SJCRH30 (cell line): ENCODE measurements at regions not wholly inside any gene's neighbourhood (a gene's known extent, or its start where the extent isn't known, plus 50 kb on each side); places are given as distances from the start of the nearest gene placed in this dataset.

Experiments used
- DNase-seq, 2 experiments: peaks; one replicate each; pipeline ENCODE4 v3.0.0-alpha.2; 2015 to 2020
- H3K27ac ChIP-seq: fragments of 250-450 bp; sonication (Bioruptor Pico); 2 replicates; pipeline ENCODE4 v1.5.1; 2020; ENCODE audit warnings: mild to moderate bottlenecking, moderate library complexity
- H3K27me3 ChIP-seq: fragments of 250-450 bp; sonication (Bioruptor Pico); 2 replicates; pipeline ENCODE4 v1.5.1; 2020; ENCODE audit warnings: mild to moderate bottlenecking, moderate library complexity
- H3K36me3 ChIP-seq: fragments of 250-450 bp; sonication (Bioruptor Pico); 2 replicates; pipeline ENCODE4 v1.5.1; 2020; ENCODE audit warnings: mild to moderate bottlenecking, moderate library complexity
- H3K4me1 ChIP-seq: fragments of 250-450 bp; sonication (Bioruptor Pico); 2 replicates; pipeline ENCODE4 v1.5.1; 2020; ENCODE audit warnings: mild to moderate bottlenecking, moderate library complexity
- H3K4me3 ChIP-seq: fragments of 250-450 bp; sonication (Bioruptor Pico); 2 replicates; pipeline ENCODE4 v1.5.1; 2020; ENCODE audit warnings: mild to moderate bottlenecking, moderate library complexity
- H3K9me3 ChIP-seq: fragments of 250-450 bp; sonication (Bioruptor Pico); replicated peaks from 2 replicates; pipeline ENCODE4 v1.5.1; 2020; ENCODE audit warnings: mild to moderate bottlenecking, moderate library complexity

GRCh38 chr17:70668276-70668937 is 499.1 kb downstream of the KCNJ2 start:
- no peaks in the 10 kb centered on the region for H3K9me3 ChIP-seq

DNA sequence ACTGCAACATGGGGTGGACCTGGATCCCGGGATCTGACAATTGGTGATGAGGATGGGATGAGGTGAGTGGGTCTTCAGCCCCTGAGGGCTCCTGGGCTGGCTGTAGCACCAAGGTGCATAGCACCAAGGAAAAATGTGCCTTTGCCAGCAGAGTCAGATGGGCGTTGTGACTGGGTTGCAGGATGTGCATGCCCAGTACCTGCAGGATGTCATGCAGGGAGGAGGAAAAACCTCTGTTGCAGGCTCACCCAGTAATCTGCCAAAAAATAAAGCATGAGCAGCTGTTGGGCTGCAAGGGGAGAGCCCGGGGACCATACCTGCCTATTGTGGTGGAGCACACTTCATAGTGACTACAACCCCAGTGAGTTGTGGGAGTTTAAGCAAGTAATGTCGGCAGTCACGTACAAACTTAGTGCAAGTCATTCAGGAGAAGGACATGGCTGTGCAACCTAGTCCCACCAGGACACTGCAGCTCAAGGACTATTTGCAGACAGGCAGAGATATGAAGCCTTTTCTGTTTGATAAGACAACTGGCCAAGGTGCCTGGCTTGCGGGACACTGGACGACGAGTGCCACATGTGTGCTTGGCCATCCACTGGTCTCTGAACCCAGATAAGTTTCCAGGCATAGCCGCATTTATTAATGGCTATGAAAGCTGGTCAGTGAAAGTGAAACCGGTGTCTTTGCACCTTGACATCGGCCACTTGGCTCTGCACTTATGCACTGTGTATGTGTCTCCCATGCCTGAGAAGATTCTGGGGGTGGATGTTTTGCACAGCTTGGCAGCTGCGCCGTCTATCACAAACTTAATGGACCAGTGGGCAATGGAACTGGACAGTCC is 499.8 kb downstream of the KCNJ2 start:
- DNase-seq = no peak
- Histone ChIP-seq H3K4me1 (no peaks in the 10 kb centered on the region), H3K27ac (no peak overlapping the region), H3K27me3 (peaks cover 2% of the 10 kb centered on the region; the same call in 1 of the 2 replicates), H3K4me3 (no peak overlapping the region), H3K9me3 (no peaks in the 10 kb centered on the region), H3K36me3 (no peaks in the 10 kb centered on the region)

More at GRCh38 chr17:70668276-70668937, 499.1 kb downstream of the KCNJ2 start:
- DNase-seq = no peak
- H3K4me3 ChIP-seq = no peak overlapping the region
- H3K4me1 ChIP-seq = no peaks in the 10 kb centered on the region
- no peak overlapping the region for H3K27ac ChIP-seq
- H3K36me3 ChIP-seq = no peaks in the 10 kb centered on the region
- H3K27me3 ChIP-seq = peaks cover 2% of the 10 kb centered on the region; the same call in 1 of the 2 replicates

DNA sequence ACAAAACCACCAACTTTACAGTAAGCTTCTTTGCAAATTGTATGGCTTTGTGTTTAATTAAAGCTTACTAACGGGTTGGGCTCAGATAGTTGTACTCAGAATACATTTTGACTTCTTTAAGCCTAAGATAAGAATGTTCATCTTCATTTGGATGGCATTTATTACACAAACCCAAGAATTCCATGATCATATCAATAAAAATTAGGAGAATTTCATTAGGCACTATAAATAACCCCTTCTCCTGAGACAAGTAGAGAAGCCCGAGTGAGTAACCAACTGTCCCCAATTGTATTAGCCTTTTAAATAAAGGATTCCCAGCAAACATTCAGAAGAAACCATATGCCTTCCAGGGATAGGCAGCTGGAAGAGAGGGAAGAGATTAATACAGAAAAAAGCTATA is 504.7 kb downstream of the KCNJ2 start:
- no peak overlapping the region for H3K4me3 ChIP-seq
- no peaks in the 10 kb centered on the region for H3K36me3 ChIP-seq
- no peaks in the 10 kb centered on the region for H3K4me1 ChIP-seq
- no peaks in the 10 kb centered on the region for H3K27me3 ChIP-seq
- H3K27ac ChIP-seq = no peak overlapping the region
- no peak for DNase-seq
- H3K9me3 ChIP-seq = no peaks in the 10 kb centered on the region

DNA sequence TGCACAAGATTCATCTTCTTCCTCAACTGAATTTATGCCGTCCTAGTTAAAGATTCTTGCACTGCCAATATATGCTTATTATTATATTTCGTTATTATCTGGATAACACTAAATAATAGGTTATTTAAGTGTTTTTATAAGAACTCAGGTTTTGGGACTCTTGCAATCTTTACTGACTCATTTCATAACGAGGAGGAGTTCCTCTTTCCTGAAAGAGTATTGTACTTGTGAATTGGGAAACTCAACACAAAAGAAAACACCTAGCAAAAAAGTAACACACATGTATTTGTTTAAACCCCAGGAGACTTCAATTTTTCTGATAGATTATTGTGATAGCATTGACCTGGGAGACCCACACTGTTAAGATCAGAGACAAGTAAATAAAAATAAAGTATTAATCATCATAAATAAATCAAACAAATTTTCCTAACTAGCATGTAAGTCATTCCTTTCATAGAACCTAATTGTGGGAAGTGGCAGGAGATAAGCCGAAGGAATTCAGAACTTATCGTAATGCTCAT is 505.8 kb downstream of the KCNJ2 start:
- DNase-seq = no peak
- no peaks in the 10 kb centered on the region for H3K4me1 ChIP-seq
- H3K4me3 ChIP-seq = no peak overlapping the region
- H3K27me3 ChIP-seq = no peaks in the 10 kb centered on the region
- no peaks in the 10 kb centered on the region for H3K36me3 ChIP-seq
- H3K27ac ChIP-seq = no peak overlapping the region
- no peaks in the 10 kb centered on the region for H3K9me3 ChIP-seq

DNA sequence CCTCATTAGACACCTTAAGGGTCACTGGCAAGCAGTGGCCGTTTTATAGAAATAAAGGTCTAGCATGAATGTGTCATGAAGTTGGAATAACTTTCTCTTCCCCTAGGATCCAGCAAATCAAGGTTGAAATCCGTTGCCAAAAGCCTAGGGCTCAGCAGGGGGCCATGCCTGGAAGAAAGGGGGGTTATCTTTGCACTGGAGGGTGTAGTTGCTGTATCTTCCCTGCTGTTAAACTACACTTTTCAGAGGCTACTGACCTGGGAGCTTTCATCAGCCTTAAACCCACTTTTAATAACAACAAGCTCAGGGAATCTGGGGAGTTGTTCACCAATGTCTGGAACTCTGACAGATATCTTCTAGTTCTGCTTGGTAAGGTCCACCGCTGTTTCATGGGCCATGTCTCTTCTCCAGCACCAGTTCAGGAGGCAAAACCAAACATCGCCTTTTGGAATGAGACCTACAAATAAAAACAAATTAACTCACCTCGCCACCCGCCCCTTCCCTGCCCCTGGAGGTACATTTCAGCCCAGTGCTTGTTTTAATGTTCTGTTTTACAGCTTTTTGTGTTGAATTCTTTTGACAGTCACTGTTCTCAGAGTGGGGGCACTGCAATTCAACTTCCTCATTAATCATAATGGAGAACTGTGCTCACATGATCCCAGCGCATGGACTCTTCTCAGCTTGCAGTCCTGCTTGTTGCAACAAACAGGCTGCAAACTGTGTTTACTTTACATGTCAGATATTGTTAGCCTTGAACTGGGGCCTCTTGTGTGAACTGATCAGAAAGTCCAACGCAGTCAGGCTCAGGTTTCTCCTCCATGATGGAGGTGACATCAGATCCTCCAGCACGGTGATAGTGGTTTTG is 508.7 kb downstream of the KCNJ2 start:
- Histone ChIP-seq H3K4me3 (no peak overlapping the region), H3K9me3 (no peaks in the 10 kb centered on the region), H3K27me3 (0 out of 2 replicates have a peak, but pooled peaks cover 3% of the 10 kb centered on the region), H3K36me3 (no peaks in the 10 kb centered on the region), H3K4me1 (no peaks in the 10 kb centered on the region), H3K27ac (no peak overlapping the region)
- no peak for DNase-seq

DNA sequence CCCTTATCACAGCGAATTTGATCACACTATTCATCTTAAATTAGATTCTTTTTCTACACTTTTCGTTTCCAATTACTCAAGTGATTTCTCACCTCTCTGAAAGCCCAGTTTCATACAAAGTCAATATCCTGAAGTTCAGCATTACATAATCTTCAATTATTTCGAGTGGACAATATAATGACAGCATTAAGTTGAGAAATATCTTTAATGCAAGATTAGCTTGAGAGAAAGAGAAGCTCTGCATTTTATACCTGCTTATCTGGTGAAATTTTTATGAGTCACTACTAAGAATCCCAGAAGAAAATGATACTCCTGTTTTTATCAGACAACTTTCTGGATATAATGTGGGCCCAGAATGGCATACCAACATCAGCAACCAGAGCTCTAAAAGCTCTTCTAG is 509.6 kb downstream of the KCNJ2 start:
- Histone ChIP-seq H3K4me3 (no peak overlapping the region), H3K9me3 (no peaks in the 10 kb centered on the region), H3K27ac (no peak overlapping the region), H3K27me3 (0 out of 2 replicates have a peak, but pooled peaks cover 3% of the 10 kb centered on the region), H3K36me3 (no peaks in the 10 kb centered on the region), H3K4me1 (no peaks in the 10 kb centered on the region)
- DNase-seq = no peak

DNA sequence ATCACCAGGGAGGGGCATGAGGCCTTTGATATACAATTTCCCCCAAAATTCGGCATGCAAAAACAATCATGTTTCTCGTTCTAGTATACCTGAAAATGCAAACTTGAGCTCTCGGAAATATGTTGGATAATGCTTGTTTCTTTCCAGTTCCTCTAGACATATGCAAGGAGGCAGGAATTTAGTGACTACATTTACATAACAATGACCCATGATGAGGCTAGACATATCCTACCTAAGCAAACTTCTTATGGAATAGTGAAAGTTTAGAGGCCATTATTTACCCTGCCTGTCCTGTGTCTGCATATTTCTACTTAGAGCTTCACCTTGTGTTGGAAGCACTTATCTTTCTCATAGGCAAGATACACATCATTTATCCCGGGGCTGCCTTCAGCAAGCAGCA is 514.6 kb downstream of the KCNJ2 start:
- 0 out of 2 replicates have a peak, but pooled peaks cover 8% of the 10 kb centered on the region for H3K27me3 ChIP-seq
- H3K4me1 ChIP-seq = no peaks in the 10 kb centered on the region
- no peak overlapping the region for H3K4me3 ChIP-seq
- H3K36me3 ChIP-seq = no peaks in the 10 kb centered on the region
- H3K27ac ChIP-seq = no peak overlapping the region
- DNase-seq = no peak
- no peaks in the 10 kb centered on the region for H3K9me3 ChIP-seq

DNA sequence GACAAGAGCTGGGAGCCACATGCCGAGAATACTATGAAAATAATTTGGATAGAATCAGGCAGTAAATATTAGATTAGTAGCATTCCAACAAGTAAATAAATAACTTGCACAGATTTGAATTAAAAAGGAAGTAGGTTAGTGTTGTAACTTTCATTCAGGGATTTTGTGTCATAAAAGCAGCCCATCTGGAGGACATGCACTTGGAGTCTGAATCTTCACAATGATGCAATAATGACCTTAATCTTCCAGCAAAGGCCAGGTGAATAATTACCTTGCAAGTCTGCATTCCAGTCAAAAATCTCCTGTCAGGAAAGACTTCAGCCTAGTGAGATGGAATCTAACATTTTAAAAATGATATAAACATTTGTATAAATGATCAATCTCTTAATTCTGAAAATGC is 518.1 kb downstream of the KCNJ2 start:
- H3K27me3 ChIP-seq = 0 out of 2 replicates have a peak, but pooled peaks cover 5% of the 10 kb centered on the region
- H3K9me3 ChIP-seq = no peaks in the 10 kb centered on the region
- H3K27ac ChIP-seq = no peak overlapping the region
- no peaks in the 10 kb centered on the region for H3K36me3 ChIP-seq
- DNase-seq = no peak
- H3K4me1 ChIP-seq = no peaks in the 10 kb centered on the region
- H3K4me3 ChIP-seq = no peak overlapping the region

DNA sequence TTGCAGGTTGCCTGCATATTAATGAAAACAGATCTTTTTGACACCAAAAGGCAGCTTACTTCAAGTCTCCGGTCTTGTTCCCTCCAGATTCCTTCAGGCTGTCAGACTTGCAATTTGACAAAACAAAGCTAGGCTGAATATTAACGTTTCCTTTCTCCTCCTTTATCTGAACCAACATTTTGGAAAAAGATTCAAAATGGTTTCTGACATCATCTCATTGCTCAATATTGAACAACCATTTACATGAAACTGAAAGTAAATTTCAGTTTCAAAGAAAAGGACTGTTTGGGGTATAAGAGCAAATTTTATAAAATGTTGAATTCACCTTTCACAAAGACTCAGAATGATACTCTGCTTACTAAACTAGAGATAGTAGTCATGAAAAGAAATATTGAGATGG is 521.8 kb downstream of the KCNJ2 start:
- Histone ChIP-seq H3K36me3 (no peaks in the 10 kb centered on the region), H3K4me3 (no peak overlapping the region), H3K27ac (no peak overlapping the region), H3K4me1 (no peaks in the 10 kb centered on the region), H3K27me3 (0 out of 2 replicates have a peak, but pooled peaks cover 5% of the 10 kb centered on the region), H3K9me3 (no peaks in the 10 kb centered on the region)
- no peak for DNase-seq

DNA sequence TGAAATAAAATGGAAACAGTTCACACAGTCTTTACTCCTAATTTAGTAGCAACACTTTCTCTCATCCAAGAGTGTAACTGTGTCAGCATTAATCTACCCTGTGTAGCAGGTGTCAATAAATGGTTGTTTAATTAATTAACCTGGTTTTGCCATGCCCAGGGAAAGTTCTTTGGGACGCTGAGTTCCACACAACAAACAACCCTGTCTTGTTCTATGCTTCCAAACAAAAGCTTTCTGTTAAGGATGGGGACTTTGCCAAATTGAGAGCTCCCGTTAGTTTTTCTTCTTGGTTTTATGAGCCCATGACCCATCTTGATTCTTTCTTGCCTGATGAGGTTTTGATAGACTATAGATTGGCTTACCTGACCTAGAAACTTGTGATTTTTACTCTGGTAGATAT is 530.1 kb downstream of the KCNJ2 start:
- no peaks in the 10 kb centered on the region for H3K36me3 ChIP-seq
- H3K27ac ChIP-seq = no peak overlapping the region
- no peaks in the 10 kb centered on the region; the same call in 1 of the 2 replicates for H3K27me3 ChIP-seq
- H3K4me1 ChIP-seq = no peaks in the 10 kb centered on the region
- H3K9me3 ChIP-seq = no peaks in the 10 kb centered on the region
- no peak overlapping the region for H3K4me3 ChIP-seq
- DNase-seq = no peak

DNA sequence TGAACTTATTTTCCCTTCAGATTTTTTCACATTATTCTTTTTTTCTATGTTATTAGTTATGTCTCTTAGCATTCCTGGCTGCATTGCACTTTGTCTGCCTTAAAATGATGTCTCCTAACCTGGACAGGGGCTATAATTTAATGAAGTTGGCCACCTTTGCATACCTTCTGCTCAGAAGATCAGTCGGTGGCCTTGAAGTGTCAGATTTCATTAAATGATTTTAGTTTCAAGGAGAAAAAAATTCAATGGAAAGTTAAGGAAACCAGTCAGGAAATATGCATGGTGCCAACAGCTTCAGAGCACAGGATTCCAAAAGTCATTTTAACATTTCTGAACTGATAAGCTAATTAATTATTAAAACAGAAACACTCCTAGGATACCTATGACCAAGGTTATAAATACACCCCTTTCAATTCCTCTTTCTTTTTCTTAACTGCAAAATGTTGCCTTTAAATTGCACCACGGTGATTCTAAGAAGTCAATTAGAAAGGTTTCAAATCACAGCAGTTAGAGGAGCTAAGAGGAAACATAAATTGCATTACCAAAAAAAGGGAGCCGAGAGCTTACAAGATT is 533.4 kb downstream of the KCNJ2 start:
- Histone ChIP-seq H3K4me3 (no peak overlapping the region), H3K9me3 (no peaks in the 10 kb centered on the region), H3K36me3 (no peaks in the 10 kb centered on the region), H3K27ac (no peak overlapping the region), H3K4me1 (no peaks in the 10 kb centered on the region), H3K27me3 (no peaks in the 10 kb centered on the region; the same call in 1 of the 2 replicates)
- DNase-seq = no peak

DNA sequence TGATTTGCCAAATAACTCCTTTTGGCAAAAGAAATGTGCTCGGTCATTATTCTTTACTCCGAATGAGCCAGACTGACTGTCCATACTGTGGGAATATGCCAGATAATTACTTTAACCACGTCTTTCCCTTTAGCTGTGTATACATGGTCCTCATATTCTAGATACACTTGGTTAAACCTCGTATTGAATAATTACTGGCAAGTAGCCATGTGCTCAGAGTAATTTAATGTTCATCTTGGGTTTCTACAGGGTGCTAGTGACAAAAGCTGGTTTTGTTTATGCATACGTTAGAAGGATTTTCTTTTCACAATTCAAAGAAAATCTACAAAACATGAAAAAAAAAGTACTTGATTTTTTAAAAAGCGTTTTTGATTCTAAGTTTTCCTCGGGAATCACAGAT is 540.3 kb downstream of the KCNJ2 start:
- Histone ChIP-seq H3K27me3 (no peaks in the 10 kb centered on the region; the same call in 1 of the 2 replicates), H3K36me3 (no peaks in the 10 kb centered on the region)

GRCh38 chr17:70713694-70714093 is 544.4 kb downstream of the KCNJ2 start:
- H3K4me3 ChIP-seq = no peak overlapping the region
- H3K9me3 ChIP-seq = no peaks in the 10 kb centered on the region; the same call in 1 of the 2 replicates
- no peaks in the 10 kb centered on the region for H3K4me1 ChIP-seq
- no peaks in the 10 kb centered on the region; the same call in 1 of the 2 replicates for H3K27me3 ChIP-seq
- H3K36me3 ChIP-seq = no peaks in the 10 kb centered on the region
- no peak overlapping the region for H3K27ac ChIP-seq
- no peak for DNase-seq

More for the DNA sequence above, 540.3 kb downstream of the KCNJ2 start:
- H3K27ac ChIP-seq = no peak overlapping the region
- no peaks in the 10 kb centered on the region for H3K4me1 ChIP-seq
- no peak overlapping the region for H3K4me3 ChIP-seq
- no peak for DNase-seq
- H3K9me3 ChIP-seq = no peaks in the 10 kb centered on the region; the same call in 1 of the 2 replicates

DNA sequence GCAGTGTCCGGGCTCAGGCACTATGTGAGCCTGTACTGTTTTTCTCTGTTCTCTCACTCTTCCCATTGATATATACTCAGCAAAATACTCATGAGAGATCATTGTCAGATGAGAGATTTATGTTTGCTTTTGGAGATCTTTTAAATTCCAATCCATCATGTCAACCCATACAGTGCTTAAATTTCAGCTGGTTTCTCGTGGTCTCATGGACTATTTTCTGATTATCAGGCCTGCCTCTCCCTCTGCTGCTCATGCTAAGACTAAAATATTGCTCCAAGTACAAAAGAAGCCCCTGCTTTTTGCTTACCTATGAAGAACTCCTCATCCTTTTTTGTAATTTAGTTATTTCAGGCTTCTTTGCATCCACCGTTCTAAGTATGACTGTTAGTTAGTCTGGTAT is 547.2 kb downstream of the KCNJ2 start:
- Histone ChIP-seq H3K4me1 (no peaks in the 10 kb centered on the region), H3K27me3 (no peaks in the 10 kb centered on the region), H3K4me3 (no peak overlapping the region), H3K36me3 (no peaks in the 10 kb centered on the region), H3K27ac (no peak overlapping the region), H3K9me3 (no peaks in the 10 kb centered on the region; the same call in 1 of the 2 replicates)
- no peak for DNase-seq
